Sigmoid colon (tissue), 6 donors: ENCODE measurements at regions not wholly inside any gene's neighbourhood (a gene's known extent, or its start where the extent isn't known, plus 50 kb on each side); places are given as distances from the start of the nearest gene placed in this dataset.

ENCODE experiments used
- DNase-seq: peaks from one replicate; pipeline ENCODE4 v3.0.0-alpha.2; 2019
- H3K27ac ChIP-seq, 4 donors: fragments of 200-600 bp; sonication (generic); one replicate each; pipeline ENCODE4 v1.5.1; 2016 to 2019; ENCODE audit warnings: mild to moderate bottlenecking in 1 of 4
- H3K27me3 ChIP-seq, 3 donors: fragments of 200-600 bp; sonication (generic); one replicate each; pipeline ENCODE4 v1.5.1; 2019; ENCODE audit warnings: mild to moderate bottlenecking in 1 of 3
- H3K36me3 ChIP-seq, 4 donors: fragments of 200-600 bp; sonication (generic); one replicate each; pipeline ENCODE4 v1.5.1; 2016 to 2019
- H3K4me1 ChIP-seq, 4 donors: fragments of 200-600 bp; sonication (generic); one replicate each; pipeline ENCODE4 v1.5.1; 2017 to 2019
- H3K4me3 ChIP-seq, 4 donors: fragments of 200-600 bp; sonication (generic); one replicate each; pipeline ENCODE4 v1.5.1; 2017 to 2019; ENCODE audit warnings: mild to moderate bottlenecking in 2 of 4, moderate library complexity in 1 of 4
- H3K9me3 ChIP-seq, 4 donors: fragments of 200-600 bp in 3 of 4; sonication (generic) in 3 of 4; one replicate each; pipeline versions ENCODE4 v1.5.1 to v1.6.1; 2013 to 2019
- CTCF ChIP-seq, 4 experiments: fragments of 450-650 bp in 3 of 4; fragments of 200-600 bp in 1 of 4; IDR thresholded peaks; one replicate each; pipeline ENCODE4 v1.5.1; 2016 to 2019; ENCODE audit warnings: antibody characterized with exemption in 4 of 4, mild to moderate bottlenecking in 3 of 4, moderate library complexity in 2 of 4
- EP300 ChIP-seq, 4 donors: sonication (generic); formaldehyde crosslinking; IDR thresholded peaks; one replicate each; pipeline ENCODE4 v1.6.1; 2017; ENCODE audit warnings: antibody characterized with exemption in 4 of 4
- POLR2A ChIP-seq, 2 donors: fragments of 450-650 bp; IDR thresholded peaks; one replicate each; pipeline ENCODE4 v1.6.1; 2016; ENCODE audit warnings: antibody characterized with exemption in 2 of 2, mild to moderate bottlenecking in 2 of 2, moderate library complexity in 2 of 2
- POLR2AphosphoS5 ChIP-seq, 4 donors: sonication (generic); formaldehyde crosslinking; IDR thresholded peaks; one replicate each; pipeline ENCODE4 v1.6.1; 2017; ENCODE audit warnings: antibody characterized with exemption in 4 of 4
- WGBS, 2 donors: extraction: QIAGEN DNeasy Blood & Tissue Kit; methylation state at CpG; one replicate each; pipeline ENCODE4 v1.1.7; 2013; 5-methylcytosine and 5-hydroxymethylcytosine counted together
- intact Hi-C: fragments of 100-400 bp; cut with DNase I; formaldehyde crosslinking; loops from one replicate; pipeline ENCODE4 v1.15.1; 2023
- donor health status: healthy with polysubstance abuse.
- donor health status: healthy.

- intact Hi-C loops = no loop called here
- TF ChIP-seq POLR2A (IDR thresholded peaks at IDR 0.05) = no peak
- TF ChIP-seq POLR2AphosphoS5 (IDR thresholded peaks at IDR 0.05) = no peak
- TF ChIP-seq CTCF (IDR thresholded peaks at IDR 0.05) = no peak
- no peak for TF ChIP-seq EP300 (IDR thresholded peaks at IDR 0.05)
- H3K27ac ChIP-seq = no peak overlapping the region
- H3K27me3 ChIP-seq = no peaks in the 10 kb centered on the region
- WGBS, 2 donors = 41 to 73% methylated on average over 5 of the region's 5 CpGs
- H3K9me3 ChIP-seq = no peaks in the 10 kb centered on the region
- no peak for DNase-seq
- no peaks in the 10 kb centered on the region for H3K36me3 ChIP-seq
- H3K4me3 ChIP-seq = no peak overlapping the region
- H3K4me1 ChIP-seq = no peaks in the 10 kb centered on the region
Observed at GRCh38 chr20:12037521-12037920, 119.8 kb downstream of the BTBD3 start.

- 93 to 94% methylated on average over 7 of the region's 7 CpGs for WGBS, 2 donors
- TF ChIP-seq POLR2AphosphoS5 (IDR thresholded peaks at IDR 0.05) (no peak), CTCF (IDR thresholded peaks at IDR 0.05) (no peak), POLR2A (IDR thresholded peaks at IDR 0.05) (no peak), EP300 (IDR thresholded peaks at IDR 0.05) (no peak)
- no peak overlapping the region for H3K4me3 ChIP-seq
- intact Hi-C loops = no loop called here
- no peak overlapping the region for H3K27ac ChIP-seq
- no peak for DNase-seq
- H3K36me3 ChIP-seq = no peaks in the 10 kb centered on the region
- H3K4me1 ChIP-seq = no peaks in the 10 kb centered on the region
- no peaks in the 10 kb centered on the region for H3K27me3 ChIP-seq
- no peaks in the 10 kb centered on the region for H3K9me3 ChIP-seq
Observed at GRCh38 chr20:12040261-12040660, 122.6 kb downstream of the BTBD3 start.

GRCh38 chr20:12044969-12045368 lies 127.3 kb downstream of the BTBD3 start:
- TF ChIP-seq POLR2AphosphoS5 (IDR thresholded peaks at IDR 0.05) = no peak
- TF ChIP-seq POLR2A (IDR thresholded peaks at IDR 0.05) = no peak
- TF ChIP-seq CTCF (IDR thresholded peaks at IDR 0.05) = no peak
- TF ChIP-seq EP300 (IDR thresholded peaks at IDR 0.05) = no peak
- no peaks in the 10 kb centered on the region for H3K9me3 ChIP-seq
- H3K27me3 ChIP-seq = no peaks in the 10 kb centered on the region
- no peak overlapping the region for H3K27ac ChIP-seq
- H3K4me3 ChIP-seq = no peak overlapping the region
- no peaks in the 10 kb centered on the region for H3K4me1 ChIP-seq
- no peak for DNase-seq
- intact Hi-C loops = no loop called here
- no peaks in the 10 kb centered on the region for H3K36me3 ChIP-seq

GRCh38 chr20:12047838-12048432 lies 130.2 kb downstream of the BTBD3 start:
- 82 to 93% methylated on average over 1 of the region's 1 CpG for WGBS, 2 donors
- no peak for DNase-seq
- Histone ChIP-seq H3K9me3 (no peaks in the 10 kb centered on the region), H3K27me3 (no peaks in the 10 kb centered on the region), H3K4me3 (no peak overlapping the region), H3K4me1 (no peaks in the 10 kb centered on the region), H3K27ac (no peak overlapping the region), H3K36me3 (no peaks in the 10 kb centered on the region)
- TF ChIP-seq POLR2AphosphoS5 (IDR thresholded peaks at IDR 0.05) = no peak
- no peak for TF ChIP-seq EP300 (IDR thresholded peaks at IDR 0.05)
- TF ChIP-seq POLR2A (IDR thresholded peaks at IDR 0.05) = no peak
- intact Hi-C loops = no loop called here

- no peaks in the 10 kb centered on the region for H3K4me1 ChIP-seq
- no peak for DNase-seq
- H3K27me3 ChIP-seq = no peaks in the 10 kb centered on the region
- intact Hi-C loops = no loop called here
- 94 to 95% methylated on average over 2 of the region's 2 CpGs for WGBS, 2 donors
- H3K36me3 ChIP-seq = no peaks in the 10 kb centered on the region
- no peaks in the 10 kb centered on the region for H3K9me3 ChIP-seq
- no peak overlapping the region for H3K4me3 ChIP-seq
- no peak for TF ChIP-seq EP300 (IDR thresholded peaks at IDR 0.05)
- TF ChIP-seq POLR2AphosphoS5 (IDR thresholded peaks at IDR 0.05) = no peak
- no peak for TF ChIP-seq CTCF (IDR thresholded peaks at IDR 0.05)
- no peak for TF ChIP-seq POLR2A (IDR thresholded peaks at IDR 0.05)
- no peak overlapping the region for H3K27ac ChIP-seq
Observed at GRCh38 chr20:12049125-12049524, 131.4 kb downstream of the BTBD3 start.
